ENCODE measurements at regions not wholly inside any gene's neighbourhood (a gene's known extent, or its start where the extent isn't known, plus 50 kb on each side); places are given as distances from the start of the nearest gene placed in this dataset.

DNA sequence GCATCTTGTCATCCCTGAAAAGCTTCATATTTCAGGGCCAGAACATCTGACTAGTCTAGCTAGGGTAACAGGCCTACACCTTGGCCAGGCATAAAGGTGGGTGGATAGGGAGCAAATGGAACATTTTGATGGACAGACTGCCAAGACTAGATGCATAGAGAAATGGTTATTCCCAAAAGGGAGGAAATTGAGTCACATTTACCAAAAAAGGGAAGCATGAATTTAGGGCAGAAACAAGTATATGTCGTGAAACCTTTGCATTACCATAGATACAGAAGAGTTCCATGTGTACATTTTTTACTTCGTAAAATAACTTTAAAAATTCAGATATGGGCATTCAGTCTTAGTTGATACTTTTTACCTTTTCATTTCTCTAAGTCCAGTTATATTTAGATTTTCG, 101.3 kb upstream of the ZEB2 start:
- TF ChIP-seq, protein P1, sequence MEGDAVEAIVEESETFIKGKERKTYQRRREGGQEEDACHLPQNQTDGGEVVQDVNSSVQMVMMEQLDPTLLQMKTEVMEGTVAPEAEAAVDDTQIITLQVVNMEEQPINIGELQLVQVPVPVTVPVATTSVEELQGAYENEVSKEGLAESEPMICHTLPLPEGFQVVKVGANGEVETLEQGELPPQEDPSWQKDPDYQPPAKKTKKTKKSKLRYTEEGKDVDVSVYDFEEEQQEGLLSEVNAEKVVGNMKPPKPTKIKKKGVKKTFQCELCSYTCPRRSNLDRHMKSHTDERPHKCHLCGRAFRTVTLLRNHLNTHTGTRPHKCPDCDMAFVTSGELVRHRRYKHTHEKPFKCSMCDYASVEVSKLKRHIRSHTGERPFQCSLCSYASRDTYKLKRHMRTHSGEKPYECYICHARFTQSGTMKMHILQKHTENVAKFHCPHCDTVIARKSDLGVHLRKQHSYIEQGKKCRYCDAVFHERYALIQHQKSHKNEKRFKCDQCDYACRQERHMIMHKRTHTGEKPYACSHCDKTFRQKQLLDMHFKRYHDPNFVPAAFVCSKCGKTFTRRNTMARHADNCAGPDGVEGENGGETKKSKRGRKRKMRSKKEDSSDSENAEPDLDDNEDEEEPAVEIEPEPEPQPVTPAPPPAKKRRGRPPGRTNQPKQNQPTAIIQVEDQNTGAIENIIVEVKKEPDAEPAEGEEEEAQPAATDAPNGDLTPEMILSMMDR (IDR thresholded peaks at IDR 0.05), result no peak
- no peak for TF ChIP-seq POLR2A (IDR thresholded peaks at IDR 0.05)

All from Peyer's patch (tissue), 4 donors.